Neural progenitor cell (in vitro differentiated cells): ENCODE measurements at regions not wholly inside any gene's neighbourhood (a gene's known extent, or its start where the extent isn't known, plus 50 kb on each side); places are given as distances from the start of the nearest gene placed in this dataset.

Experiments
- DNase-seq: peaks from one replicate; pipeline ENCODE4 v3.0.0-alpha.2; 2016; ENCODE audit warnings: low spot score
- H2AFZ ChIP-seq: fragments of 200-600 bp; sonication (generic); replicated peaks from 2 replicates; pipeline ENCODE4 v1.6.1; 2016; ENCODE audit warnings: antibody characterized with exemption
- H3F3A ChIP-seq: fragments of 200-600 bp; sonication (generic); 2 replicates; pipeline ENCODE4 v1.6.1; 2016; ENCODE audit warnings: antibody characterized with exemption, low read depth
- H3K27ac ChIP-seq: fragments of 200-600 bp; sonication (generic); 2 replicates; pipeline ENCODE4 v1.5.1; 2016; ENCODE audit warnings: mild to moderate bottlenecking
- H3K27me3 ChIP-seq: fragments of 200-600 bp; sonication (generic); 2 replicates; pipeline ENCODE4 v1.6.1; 2016; ENCODE audit warnings: mild to moderate bottlenecking, moderate library complexity
- H3K36me3 ChIP-seq: fragments of 200-600 bp; sonication (generic); 2 replicates; pipeline ENCODE4 v1.5.1; 2016
- H3K4me1 ChIP-seq: fragments of 200-600 bp; sonication (generic); 2 replicates; pipeline ENCODE4 v1.6.1; 2016; ENCODE audit warnings: mixed run types
- H3K4me2 ChIP-seq: fragments of 200-600 bp; sonication (generic); 2 replicates; pipeline ENCODE4 v1.6.1; 2016
- H3K4me3 ChIP-seq: fragments of 200-600 bp; sonication (generic); 2 replicates; pipeline ENCODE4 v1.5.1; 2016
- H3K79me2 ChIP-seq: fragments of 200-600 bp; sonication (generic); 2 replicates; pipeline ENCODE4 v1.6.1; 2016; ENCODE audit warnings: low read depth
- H3K9ac ChIP-seq: fragments of 200-600 bp; sonication (generic); 2 replicates; pipeline ENCODE4 v1.6.1; 2016
- H3K9me3 ChIP-seq: fragments of 200-600 bp; sonication (generic); 2 replicates; pipeline ENCODE4 v1.5.1; 2016; ENCODE audit warnings: low read depth
- H4K20me1 ChIP-seq: fragments of 200-600 bp; sonication (generic); 2 replicates; pipeline ENCODE4 v1.6.1; 2016; ENCODE audit warnings: low read depth
- H3K27ac Mint-ChIP-seq: 3 replicates; pipeline ENCODE4 v1.8.0; 2021; ENCODE audit warnings: mixed read lengths
- H3K27me3 Mint-ChIP-seq: 2 replicates; pipeline ENCODE4 v1.8.0; 2022; ENCODE audit warnings: low read depth, mild to moderate bottlenecking, inconsistent platforms, moderate library complexity, mixed read lengths; ENCODE audit not compliant: insufficient read depth
- H3K36me3 Mint-ChIP-seq: 3 replicates; pipeline ENCODE4 v1.8.0; 2021; ENCODE audit warnings: mixed read lengths
- H3K4me1 Mint-ChIP-seq: 3 replicates; pipeline ENCODE4 v1.8.0; 2021; ENCODE audit warnings: mixed read lengths
- H3K4me3 Mint-ChIP-seq: 3 replicates; pipeline ENCODE4 v1.8.0; 2021; ENCODE audit warnings: mild to moderate bottlenecking, moderate library complexity, mixed read lengths
- H3K9me3 Mint-ChIP-seq: 3 replicates; pipeline ENCODE4 v1.8.0; 2020; ENCODE audit warnings: mixed read lengths
- EZH2 ChIP-seq: fragments of 200-600 bp; sonication (generic); IDR thresholded peaks from 2 replicates; pipeline ENCODE4 v1.6.1; 2017; ENCODE audit warnings: antibody characterized with exemption, mild to moderate bottlenecking, moderate library complexity
- EZH2phosphoT487 ChIP-seq: fragments of 200-600 bp; sonication (generic); IDR thresholded peaks from 2 replicates; pipeline ENCODE4 v1.6.1; 2017; ENCODE audit warnings: antibody characterized with exemption
- TF ChIP-seq, protein P1 (sequence below): fragments of 200-600 bp; sonication (generic); IDR thresholded peaks from 2 replicates; pipeline ENCODE4 v1.5.1; 2017; ENCODE audit warnings: antibody characterized with exemption, mild to moderate bottlenecking

DNA sequence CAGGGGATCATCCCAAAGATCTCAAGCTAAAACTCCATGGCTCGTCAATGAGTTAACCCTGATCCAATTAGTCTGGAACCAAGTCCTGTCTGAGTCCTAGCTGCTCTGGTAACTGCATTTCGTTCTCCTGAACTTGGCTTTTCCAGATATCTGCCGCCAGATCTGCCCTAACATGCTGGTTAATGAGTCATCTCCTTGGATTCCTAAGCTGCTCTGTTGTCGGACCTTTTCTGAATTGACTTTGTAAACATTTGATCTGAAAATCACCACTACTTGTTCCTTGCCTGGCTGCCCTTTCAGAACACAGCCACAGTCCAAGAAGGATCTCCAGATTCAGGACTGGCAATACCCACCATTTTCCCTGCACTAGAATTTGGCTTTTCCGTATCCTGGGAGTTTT lies 473.0 kb downstream of the ZSWIM6 start:
- Histone ChIP-seq H3K27me3 (no peaks in the 10 kb centered on the region), H3K4me2 (no peak overlapping the region), H3F3A (no peaks in the 10 kb centered on the region), H3K9me3 (no peaks in the 10 kb centered on the region), H3K36me3 (no peaks in the 10 kb centered on the region), H3K4me3 (no peak overlapping the region), H3K79me2 (no peaks in the 10 kb centered on the region), H3K27ac (no peak overlapping the region), H2AFZ (no peak overlapping the region), H4K20me1 (no peaks in the 10 kb centered on the region), H3K9ac (no peak overlapping the region), H3K4me1 (no peaks in the 10 kb centered on the region)
- DNase-seq, result no peak
- H3K4me1 Mint-ChIP-seq, result peaks cover 18% of the 10 kb centered on the region
- TF ChIP-seq, protein P1, sequence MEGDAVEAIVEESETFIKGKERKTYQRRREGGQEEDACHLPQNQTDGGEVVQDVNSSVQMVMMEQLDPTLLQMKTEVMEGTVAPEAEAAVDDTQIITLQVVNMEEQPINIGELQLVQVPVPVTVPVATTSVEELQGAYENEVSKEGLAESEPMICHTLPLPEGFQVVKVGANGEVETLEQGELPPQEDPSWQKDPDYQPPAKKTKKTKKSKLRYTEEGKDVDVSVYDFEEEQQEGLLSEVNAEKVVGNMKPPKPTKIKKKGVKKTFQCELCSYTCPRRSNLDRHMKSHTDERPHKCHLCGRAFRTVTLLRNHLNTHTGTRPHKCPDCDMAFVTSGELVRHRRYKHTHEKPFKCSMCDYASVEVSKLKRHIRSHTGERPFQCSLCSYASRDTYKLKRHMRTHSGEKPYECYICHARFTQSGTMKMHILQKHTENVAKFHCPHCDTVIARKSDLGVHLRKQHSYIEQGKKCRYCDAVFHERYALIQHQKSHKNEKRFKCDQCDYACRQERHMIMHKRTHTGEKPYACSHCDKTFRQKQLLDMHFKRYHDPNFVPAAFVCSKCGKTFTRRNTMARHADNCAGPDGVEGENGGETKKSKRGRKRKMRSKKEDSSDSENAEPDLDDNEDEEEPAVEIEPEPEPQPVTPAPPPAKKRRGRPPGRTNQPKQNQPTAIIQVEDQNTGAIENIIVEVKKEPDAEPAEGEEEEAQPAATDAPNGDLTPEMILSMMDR, result no peak
- TF ChIP-seq EZH2phosphoT487 (no peak), EZH2 (no peak)
- H3K27ac Mint-ChIP-seq, result no peak overlapping the region
- H3K36me3 Mint-ChIP-seq, result no peaks in the 10 kb centered on the region
- H3K4me3 Mint-ChIP-seq, result no peak overlapping the region
- no peaks in the 10 kb centered on the region for H3K27me3 Mint-ChIP-seq
- no peaks in the 10 kb centered on the region for H3K9me3 Mint-ChIP-seq

DNA sequence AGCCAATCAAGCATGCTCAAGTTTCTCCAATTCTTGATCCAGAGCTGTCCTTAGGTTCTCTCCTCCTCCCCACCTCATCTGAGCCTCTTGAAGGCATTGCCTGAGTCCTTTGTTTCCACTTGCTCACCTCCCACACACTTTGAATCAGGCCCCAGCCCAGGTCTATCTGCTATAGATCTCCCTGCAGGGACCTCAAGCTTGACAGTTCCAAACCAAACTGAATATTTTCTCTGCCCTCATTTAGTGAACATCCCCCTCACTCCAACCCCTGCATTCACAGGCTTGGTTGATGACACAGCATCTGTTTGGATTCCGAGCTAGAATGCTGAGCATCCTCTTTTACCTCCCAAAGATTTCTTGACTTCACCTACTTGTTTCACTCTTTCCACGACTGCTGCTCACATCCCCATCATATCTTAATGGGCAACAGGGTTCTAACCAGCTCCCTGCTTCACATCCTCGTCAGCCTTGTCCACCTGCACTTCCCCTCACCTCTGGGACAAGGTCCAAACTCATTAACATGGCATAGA lies 474.5 kb downstream of the ZSWIM6 start:
- no peak overlapping the region for H2AFZ ChIP-seq
- H3F3A ChIP-seq, result no peaks in the 10 kb centered on the region
- H3K36me3 Mint-ChIP-seq, result no peaks in the 10 kb centered on the region
- no peaks in the 10 kb centered on the region for H3K79me2 ChIP-seq
- peaks cover 13% of the 10 kb centered on the region for H3K4me1 Mint-ChIP-seq
- H3K9me3 Mint-ChIP-seq, result no peaks in the 10 kb centered on the region
- H3K4me3 Mint-ChIP-seq, result no peak overlapping the region
- no peaks in the 10 kb centered on the region for H3K27me3 ChIP-seq
- TF ChIP-seq EZH2phosphoT487, result no peak
- H3K27ac Mint-ChIP-seq, result peak overlapping the region; percentile 0
- no peaks in the 10 kb centered on the region for H3K4me1 ChIP-seq
- no peak overlapping the region for H3K9ac ChIP-seq
- no peak for DNase-seq
- no peak overlapping the region for H3K4me3 ChIP-seq
- H3K9me3 ChIP-seq, result no peaks in the 10 kb centered on the region
- no peak overlapping the region for H3K4me2 ChIP-seq
- no peak overlapping the region for H3K27ac ChIP-seq
- no peaks in the 10 kb centered on the region for H4K20me1 ChIP-seq
- no peaks in the 10 kb centered on the region for H3K27me3 Mint-ChIP-seq
- no peaks in the 10 kb centered on the region for H3K36me3 ChIP-seq

DNA sequence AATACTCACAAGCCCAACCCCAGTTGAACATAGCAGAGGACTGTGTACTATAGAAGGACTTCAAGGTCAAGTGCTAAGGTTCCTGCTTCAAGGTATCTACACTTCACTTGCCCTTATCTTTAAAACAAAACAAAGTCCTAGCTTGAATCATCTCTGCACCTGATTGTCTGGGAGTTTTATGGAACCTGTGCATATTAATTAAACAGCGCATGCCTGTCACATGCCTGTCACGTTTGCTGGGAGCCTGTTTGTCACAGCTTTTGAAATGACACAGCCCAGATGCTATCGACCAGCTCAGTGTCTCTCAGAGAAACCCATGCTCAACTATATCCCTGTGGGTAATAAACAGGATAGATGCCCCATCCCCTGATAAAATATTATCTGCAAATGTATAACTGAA lies 476.0 kb downstream of the ZSWIM6 start:
- Histone ChIP-seq H3F3A (no peaks in the 10 kb centered on the region), H3K27me3 (no peaks in the 10 kb centered on the region), H2AFZ (no peak overlapping the region), H3K4me2 (no peak overlapping the region), H3K4me3 (no peak overlapping the region), H3K4me1 (no peaks in the 10 kb centered on the region), H4K20me1 (no peaks in the 10 kb centered on the region), H3K9ac (no peak overlapping the region), H3K9me3 (no peaks in the 10 kb centered on the region), H3K27ac (no peak overlapping the region), H3K79me2 (no peaks in the 10 kb centered on the region), H3K36me3 (no peaks in the 10 kb centered on the region)
- H3K36me3 Mint-ChIP-seq, result no peaks in the 10 kb centered on the region
- H3K27ac Mint-ChIP-seq, result no peak overlapping the region
- DNase-seq, result no peak
- no peaks in the 10 kb centered on the region for H3K9me3 Mint-ChIP-seq
- no peak overlapping the region for H3K4me3 Mint-ChIP-seq
- H3K4me1 Mint-ChIP-seq, result peaks cover 9% of the 10 kb centered on the region
- no peaks in the 10 kb centered on the region for H3K27me3 Mint-ChIP-seq
- TF ChIP-seq EZH2 (no peak), EZH2phosphoT487 (no peak)
- TF ChIP-seq, protein P1, result no peak

DNA sequence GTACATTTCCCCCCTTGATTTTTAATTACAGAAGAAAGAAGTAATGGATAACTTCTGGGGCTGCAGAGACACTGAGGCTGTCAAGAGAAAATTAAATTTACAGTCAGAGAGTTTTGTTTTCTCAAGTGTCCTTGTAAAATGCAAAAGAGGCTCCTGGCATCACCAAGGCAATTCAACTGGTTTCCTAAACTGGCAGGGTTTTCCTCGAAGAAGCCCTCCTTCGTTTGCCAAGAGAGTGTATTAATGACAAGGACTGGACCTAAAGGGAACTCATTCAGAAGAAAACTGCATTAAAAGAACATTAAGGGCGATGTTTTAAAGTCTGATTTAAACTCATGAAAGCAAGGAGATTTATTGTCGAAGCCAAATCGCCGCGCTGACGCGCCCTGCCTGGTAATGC lies 476.9 kb downstream of the ZSWIM6 start:
- Mint-ChIP-seq H3K4me1 (peaks cover 9% of the 10 kb centered on the region), H3K4me3 (no peak overlapping the region), H3K36me3 (no peaks in the 10 kb centered on the region), H3K27me3 (no peaks in the 10 kb centered on the region), H3K27ac (no peak overlapping the region), H3K9me3 (no peaks in the 10 kb centered on the region)
- Histone ChIP-seq H3K79me2 (no peaks in the 10 kb centered on the region), H2AFZ (no peak overlapping the region), H3K27ac (no peak overlapping the region), H3K27me3 (no peaks in the 10 kb centered on the region), H3K36me3 (no peaks in the 10 kb centered on the region), H3K9me3 (no peaks in the 10 kb centered on the region), H3K9ac (no peak overlapping the region), H3K4me1 (no peaks in the 10 kb centered on the region), H3K4me3 (no peak overlapping the region), H3K4me2 (no peak overlapping the region), H4K20me1 (no peaks in the 10 kb centered on the region), H3F3A (no peaks in the 10 kb centered on the region)
- DNase-seq, result no peak
- TF ChIP-seq EZH2, result no peak
- TF ChIP-seq, protein P1, result no peak
- TF ChIP-seq EZH2phosphoT487, result no peak
